NOMO-1 (cell line): ENCODE measurements at regions not wholly inside any gene's neighbourhood (a gene's known extent, or its start where the extent isn't known, plus 50 kb on each side); places are given as distances from the start of the nearest gene placed in this dataset.
"Not testable (repeated sequence)": the region's sequence is repeated elsewhere in the genome, so short reads cannot be mapped to it uniquely, and the experiment has no call there.

Experiments used
- DNase-seq, 2 experiments: peaks; one replicate each; lab custom pipeline; 2025; ENCODE audit not compliant: unreplicated experiment in 2 of 2; lab: John Stamatoyannopoulos, UW

DNA sequence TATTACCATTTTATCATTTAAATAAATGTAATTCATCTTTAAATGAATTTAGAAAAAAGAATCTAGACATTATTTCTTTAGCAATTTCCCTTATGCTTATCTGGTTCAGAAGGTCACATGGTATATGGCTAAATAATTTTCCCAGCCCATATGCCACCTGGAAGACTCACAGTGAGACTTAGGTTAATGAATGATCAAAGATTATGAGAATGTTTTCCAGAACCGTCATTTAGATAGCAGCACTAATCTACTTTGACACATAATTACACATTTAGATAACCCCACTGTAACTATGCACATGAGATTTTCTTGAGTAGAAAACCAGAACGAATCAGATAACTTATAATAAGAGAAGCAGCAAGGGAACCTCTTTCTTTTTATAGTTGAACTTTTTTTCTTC lies 124.9 kb upstream of the CCDC180 start:
- not testable (repeated sequence) for DNase-seq

DNA sequence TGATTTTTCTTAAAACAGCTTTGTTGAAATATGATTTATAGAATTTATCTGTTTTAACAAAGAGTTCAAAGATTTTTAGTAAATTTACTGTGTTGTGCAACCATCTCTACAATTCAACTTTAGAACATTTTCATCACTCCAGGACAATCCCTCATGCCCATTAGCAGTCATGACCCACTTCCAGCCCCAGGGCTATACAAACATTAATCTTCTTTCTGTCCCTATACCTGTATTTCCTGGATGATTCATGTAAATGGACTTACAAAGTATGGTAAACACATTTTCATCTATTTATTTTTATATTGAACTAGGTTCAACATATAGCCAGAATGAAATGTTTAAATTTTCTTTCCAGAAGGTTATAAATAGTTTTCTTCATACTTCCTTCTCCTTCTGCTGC lies 127.8 kb upstream of the CCDC180 start:
- no peak for DNase-seq

DNA sequence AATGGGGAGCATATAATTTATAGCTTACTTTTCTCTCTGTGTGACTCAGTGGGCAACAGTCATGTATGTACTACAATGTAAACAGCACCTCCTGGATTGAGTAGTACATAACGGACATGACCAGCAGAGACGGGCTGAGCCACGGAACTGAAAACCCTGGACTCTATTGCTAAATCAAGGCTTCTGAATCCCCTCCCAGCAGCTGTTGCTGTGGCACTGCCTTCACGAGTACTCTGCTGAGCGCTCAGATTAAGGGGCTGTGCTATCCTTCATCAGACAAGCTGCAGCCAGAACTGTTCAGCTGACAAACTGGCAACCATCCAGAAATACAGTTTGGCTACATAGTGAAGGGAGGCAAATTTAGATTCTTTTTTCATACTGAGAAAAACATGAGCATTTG lies 131.3 kb upstream of the CCDC180 start:
- DNase-seq, result no peak

DNA sequence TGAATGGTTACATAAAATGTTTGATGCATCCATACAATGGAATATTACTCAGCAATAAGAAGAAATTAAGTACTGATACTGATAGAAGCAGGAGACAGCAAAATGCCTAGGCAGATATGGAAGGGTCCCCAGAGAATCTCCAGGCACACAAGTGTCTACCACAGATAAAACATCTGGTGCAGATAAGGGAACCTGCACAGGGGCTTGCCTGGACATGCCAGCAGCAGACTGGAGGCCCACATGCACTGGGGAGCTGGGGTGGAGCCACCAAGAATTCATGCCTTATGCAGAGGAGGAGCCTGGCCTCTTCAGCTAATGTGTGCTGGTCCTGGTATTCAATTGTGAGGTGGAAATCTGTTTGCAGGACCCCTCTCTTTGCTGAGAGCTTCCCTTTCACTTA lies 129.2 kb upstream of the CTSV start:
- not testable (repeated sequence) for DNase-seq

DNA sequence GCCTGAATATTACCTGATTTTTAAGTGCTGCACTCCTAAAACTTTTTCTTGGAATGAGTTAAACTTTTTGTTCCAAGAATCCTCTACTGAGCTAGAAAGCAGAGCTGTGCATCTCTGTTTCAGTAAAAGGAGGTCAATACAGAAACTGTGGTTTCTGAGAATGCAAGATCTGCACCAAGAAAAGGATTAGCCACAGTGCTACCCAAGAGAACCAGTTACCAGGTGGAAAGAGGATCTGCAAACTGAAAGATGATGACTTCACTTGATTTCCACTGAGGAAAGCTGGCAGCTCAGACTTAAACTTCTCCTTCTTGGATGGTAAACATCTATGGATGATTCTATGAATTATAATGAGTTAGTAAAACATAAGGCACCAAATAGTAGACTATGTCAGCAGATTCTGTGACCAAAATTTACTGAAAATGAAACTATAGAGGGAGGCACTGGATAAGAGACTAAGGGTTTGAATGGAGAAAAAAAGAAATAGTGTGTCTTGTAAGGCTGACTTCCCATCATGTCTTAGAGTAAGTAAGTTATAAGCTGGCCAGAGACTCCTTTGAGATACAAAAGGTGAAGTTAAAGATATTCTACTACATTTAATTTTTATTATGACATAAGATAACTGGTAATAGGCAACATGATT lies 127.7 kb upstream of the CTSV start:
- not testable (repeated sequence) for DNase-seq

DNA sequence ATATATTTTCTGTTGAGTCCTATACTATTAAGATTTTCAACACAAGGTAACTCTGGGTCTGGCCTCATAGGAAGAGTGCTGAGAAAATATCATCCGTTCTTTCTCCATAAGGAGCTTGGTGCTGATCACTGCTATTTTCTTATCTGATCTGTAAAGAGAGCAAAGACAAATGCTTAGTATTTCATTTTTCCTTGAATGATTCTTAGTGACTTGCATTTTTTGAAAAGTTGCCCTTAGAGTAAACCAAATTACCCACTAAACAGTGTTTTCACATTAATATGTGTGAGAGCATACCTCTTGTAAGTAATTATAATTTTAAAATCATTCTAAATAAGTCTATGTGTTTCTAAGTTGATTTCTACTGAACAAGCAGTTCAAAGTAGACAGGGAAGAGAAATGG lies 121.3 kb upstream of the CTSV start:
- no peak for DNase-seq

DNA sequence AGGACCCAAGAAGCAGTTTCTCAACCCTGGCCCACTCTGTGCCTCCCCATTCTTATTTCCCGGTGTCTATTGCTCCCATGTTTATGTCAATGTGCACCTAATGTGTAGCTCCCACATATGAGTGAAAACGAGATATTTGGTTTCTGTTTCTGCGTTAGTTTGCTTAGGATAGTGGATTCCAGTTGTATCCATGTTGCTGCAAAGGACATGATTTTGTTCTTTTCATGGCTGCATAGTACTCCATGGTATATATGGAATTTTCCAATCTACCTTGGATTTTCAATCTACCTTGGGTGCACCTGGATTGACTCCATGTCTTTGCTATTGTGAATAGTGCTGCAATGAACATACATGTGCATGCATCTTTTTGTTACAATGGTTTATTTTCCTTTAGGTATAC lies 119.8 kb upstream of the CTSV start:
- DNase-seq, result not testable (repeated sequence)

DNA sequence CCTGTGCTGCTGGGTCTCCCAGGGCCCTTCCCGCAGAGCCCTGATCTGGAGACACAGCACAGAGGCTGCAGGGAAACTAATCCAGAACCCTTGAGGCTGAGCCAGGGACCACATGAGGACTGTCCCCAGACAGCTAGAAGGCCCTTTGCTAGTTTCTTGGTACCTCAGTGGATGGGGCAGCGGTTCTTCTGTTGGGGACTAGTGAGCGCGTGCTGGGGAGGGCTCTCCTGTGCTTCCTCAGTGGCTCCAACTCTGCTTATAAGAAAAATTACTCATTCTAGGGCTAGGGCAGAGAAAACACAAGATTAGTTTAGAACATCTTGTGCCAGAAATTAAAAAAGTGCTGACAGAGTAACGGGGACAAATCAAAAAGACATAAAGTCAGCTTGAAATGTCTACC lies 116.5 kb upstream of the CTSV start:
- not testable (repeated sequence) for DNase-seq

DNA sequence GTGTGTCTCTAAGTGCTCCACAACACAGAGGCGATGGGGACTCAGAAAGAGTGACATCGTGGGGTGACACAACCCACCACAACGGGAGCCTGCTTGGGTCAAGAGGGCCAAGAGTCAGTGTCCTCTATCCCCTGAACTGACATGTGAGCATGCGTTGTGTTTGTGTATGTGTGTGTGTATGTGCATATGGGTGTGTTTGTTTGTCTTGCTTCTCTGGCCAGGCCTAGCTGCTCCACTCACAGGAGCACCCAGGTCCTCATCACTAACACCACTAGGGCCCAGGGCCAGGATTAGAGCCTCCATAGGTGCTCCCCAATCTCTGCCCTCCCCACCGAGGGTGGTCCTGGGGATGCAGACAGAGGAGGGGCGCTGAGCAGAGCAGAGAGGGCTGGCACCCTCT lies 115.0 kb upstream of the CTSV start:
- no peak for DNase-seq

DNA sequence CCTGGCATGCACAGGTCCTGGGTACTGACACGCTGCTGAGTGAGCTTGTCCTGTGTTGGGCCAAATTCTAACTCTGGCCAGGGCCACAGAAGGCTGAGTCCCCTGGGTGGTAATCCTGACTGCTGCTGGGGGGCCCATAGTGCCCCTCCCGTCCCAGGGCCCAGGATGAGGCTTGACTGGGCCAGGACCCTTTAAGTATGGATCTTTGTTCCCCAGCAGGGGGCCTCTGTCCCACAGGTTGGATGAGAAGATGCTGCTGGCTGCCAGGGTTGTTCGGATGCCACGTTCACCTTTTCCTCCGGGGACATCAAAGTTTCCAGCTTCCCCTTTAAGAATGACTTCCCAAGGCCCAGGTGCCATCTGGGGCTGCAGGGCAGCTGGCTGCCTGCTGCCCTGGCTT lies 114.2 kb upstream of the CTSV start:
- DNase-seq, result not testable (repeated sequence)

DNA sequence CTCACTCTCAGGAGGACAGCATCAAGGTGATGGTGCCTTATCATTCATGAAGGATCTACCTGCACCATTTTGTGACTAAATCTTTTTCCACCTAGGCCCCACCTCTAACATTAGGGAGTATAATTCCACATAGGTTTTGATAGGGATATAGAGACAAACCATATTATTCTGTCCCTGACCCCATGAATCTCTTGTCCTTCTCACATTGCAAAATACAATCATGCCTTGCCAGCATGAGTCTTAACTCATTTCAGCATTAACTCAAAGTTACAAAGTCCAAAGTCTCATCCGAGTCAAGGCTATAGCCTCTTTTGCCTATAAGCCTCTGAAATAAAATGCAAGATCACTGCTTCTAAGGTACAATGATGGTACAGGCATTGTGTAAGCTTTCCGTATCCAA lies 111.5 kb upstream of the CTSV start:
- DNase-seq, result not testable (repeated sequence)

DNA sequence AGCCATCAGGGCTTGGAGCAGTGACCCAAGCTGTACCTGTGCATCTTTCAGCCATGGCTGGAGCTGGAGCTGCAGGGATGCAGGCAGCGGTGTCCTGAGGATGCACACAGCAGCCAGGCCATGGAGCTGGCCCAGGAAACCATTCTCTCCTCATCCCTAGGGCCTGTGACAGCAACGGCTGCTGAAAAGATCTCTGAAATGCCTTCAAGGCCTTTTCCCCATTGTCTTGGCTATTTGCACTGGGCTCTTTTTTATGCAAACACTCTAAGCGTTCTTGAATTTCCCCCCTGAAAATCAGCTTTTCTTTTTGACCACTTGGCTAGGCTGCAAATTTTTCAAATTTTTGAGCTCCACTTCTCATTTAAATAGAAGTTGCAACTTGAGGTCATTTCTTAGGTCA lies 109.5 kb upstream of the CTSV start:
- not testable (repeated sequence) for DNase-seq

DNA sequence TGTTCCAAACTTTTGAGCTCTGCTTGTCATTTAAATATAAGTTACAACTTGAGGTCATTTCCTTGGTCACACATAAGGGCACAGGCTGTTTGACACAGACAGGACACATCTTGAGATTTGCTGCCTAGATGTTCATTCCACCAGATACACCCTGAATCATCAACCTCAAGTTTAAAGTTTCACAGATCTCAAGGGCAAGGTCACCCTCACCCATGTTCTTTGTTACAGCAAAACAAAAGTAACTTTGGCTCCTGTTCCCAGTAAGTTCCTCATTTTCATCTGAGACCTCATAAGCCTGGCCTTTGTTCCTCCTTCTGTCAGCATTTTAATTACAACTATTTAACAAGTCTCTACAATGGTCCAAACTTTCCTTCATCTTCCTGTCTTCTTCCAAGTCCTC lies 106.7 kb upstream of the CTSV start:
- DNase-seq, result peak; percentile 34 to 75

DNA sequence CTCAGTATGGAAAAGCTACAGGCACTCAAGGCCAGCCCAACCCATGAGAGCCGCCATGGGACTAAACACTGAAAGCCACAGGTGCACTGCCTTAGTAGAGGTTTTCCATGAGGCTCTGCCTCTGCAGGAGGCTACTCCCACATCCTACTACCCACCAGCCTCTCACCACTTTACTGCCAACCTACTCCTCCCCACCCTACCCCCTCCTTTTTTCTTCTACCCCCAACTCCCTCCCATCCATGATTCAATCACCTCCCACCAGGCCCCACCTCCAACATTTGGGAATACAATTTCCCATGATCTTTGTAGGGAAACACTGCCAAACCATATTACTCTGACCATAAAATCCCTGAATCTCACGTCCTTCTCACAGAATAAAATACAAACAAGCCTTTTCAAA lies 101.6 kb upstream of the CTSV start:
- DNase-seq, result no peak

DNA sequence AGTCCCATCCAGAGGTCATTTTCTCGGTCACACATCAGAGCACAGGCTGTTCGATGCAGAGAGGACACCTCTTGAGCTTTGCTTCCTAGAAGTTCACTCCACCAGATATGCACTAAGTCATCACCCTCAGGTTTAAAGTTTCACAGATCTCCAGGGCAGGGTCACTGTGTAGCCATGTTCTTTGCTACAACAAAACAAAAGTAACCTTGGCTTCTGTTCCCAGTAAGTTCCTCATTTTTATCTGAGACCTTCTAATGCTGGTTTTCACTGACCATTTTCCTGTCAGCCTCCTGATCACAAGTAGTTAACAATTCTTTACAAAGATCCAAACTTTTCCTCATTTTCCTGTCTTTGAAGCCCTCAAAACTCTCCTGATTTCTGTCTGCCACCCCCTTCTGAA lies 97.5 kb upstream of the CTSV start:
- no peak for DNase-seq

DNA sequence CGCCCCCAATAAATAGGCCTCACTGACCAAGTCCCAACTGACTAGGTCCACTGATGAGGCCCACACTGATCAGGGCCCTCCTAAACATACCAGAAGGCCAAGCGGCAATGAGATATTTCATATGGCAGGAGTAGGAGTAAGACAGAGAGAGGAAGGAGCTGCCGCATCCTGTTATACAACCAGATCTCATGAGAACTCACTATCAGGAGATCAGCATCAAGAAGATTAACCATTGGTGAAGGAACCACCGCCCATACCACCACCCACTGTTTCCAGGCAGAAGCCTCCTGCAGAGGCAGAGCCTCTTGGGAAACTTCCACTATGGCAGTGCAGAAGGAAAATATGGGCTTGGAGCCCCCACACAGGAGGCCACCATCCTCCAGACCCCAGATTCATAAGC lies 95.0 kb upstream of the CTSV start:
- DNase-seq, result not testable (repeated sequence)

DNA sequence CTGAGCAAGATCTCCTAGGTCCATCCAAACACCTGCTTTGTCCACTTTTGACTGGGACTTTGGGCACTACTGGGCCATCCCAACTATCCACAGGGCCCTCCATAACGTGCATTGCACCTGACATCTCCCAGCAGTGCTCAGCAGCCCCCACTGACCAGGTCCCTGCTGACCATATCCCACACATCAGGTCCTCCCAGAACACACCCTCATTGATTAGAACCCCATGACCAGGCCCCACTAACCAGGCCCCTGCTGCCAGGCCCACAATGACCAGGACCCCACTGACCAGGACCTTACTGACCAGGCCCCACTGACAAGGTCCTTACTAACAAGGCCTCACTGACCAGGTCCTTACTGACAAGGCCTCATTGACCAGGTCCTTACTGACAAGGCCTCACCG lies 93.9 kb upstream of the CTSV start:
- no peak for DNase-seq

DNA sequence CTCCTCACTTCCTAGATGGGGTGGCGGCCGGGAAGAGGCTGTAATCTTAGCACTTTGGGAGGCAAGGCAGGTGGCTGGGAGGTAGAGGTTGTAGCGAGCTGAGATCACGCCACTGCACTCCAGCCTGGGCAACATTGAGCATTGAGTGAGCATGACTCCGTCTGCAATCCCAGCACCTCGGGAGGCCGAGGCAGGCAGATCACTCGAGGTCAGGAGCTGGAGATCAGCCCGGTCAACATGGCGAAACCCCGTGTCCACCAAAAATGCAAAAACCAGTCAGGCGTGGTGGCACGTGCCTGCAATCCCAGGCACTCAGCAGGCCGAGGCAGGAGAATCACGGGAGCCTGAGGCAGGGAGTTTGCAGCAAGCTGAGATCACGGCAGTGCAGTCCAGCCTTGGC lies 91.9 kb upstream of the CTSV start:
- DNase-seq, result not testable (repeated sequence)

DNA sequence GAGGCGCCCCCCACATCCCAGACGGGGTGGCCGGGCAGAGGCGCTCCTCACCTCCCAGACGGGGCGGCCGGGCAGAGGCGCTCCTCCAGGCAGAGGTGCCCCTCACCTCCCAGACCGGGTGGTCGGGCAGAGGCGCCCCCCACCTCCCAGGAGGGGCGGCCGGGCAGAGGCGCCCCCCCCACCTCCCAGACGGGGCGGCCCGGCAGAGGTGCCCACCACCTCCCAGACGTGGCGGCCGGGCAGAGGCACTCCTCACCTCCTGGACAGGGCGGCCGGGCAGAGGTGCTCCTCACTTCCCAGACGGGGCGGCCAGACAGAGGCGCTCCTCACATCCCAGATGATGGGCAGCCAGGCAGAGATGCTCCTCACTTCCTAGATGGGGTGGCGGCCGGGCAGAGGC lies 91.4 kb upstream of the CTSV start:
- DNase-seq, result not testable (repeated sequence)

DNA sequence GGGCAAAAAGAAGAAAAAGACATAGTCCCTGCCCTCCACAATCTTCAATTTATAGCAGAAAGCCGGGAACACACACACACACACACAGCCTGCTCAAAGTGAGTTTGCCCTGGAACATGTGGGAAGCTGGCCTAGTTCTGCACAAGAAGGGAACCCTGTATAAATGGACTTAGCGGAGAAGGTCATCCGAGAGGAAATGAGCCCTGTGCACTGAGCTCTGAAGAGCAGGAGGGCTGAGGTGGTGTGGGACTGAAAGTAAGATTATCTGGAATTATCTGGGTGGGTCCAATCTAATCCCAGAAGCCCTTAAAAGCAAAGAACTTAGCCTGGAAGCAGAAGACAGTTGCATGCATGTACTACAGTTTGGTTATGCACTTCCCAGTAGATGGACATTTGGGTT lies 90.0 kb upstream of the CTSV start:
- DNase-seq, result no peak

DNA sequence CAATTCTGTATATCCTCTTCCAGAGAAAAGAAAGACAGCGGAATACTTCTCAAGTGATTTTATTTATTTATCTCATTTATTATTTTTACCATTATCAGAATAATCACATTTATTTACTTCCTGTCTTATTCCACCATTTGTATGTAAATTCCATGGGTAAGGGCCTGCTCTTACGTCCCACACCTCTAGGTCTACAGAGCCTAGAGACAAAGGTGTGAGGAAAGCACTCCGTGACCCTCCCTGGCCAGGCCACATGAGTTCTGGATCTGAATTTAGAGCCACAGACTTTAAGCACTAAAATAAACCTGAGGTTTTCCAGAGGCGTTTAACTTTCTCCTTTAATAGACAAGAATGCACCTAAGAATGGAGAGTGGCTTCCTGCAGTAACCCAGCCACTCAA lies 85.3 kb upstream of the CTSV start:
- no peak for DNase-seq

DNA sequence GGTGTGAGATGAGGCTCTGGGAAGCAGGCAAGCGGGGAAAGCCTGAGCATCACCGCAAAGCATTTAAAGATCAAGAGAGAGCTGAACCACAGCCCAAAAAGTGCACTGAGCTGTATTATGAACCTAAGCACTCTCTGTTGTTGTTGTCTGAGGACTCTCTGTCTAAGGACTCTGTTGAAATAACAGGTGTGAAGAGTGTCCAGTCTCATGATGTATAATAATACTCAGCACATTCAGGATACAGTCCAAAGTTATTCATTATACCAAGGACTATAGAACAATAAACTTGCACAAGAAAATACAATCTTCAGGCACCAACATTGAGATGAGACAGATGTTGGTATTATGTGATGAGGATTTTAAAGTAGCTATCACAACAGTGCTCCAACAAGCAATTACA lies 71.8 kb upstream of the CTSV start:
- DNase-seq, result no peak

DNA sequence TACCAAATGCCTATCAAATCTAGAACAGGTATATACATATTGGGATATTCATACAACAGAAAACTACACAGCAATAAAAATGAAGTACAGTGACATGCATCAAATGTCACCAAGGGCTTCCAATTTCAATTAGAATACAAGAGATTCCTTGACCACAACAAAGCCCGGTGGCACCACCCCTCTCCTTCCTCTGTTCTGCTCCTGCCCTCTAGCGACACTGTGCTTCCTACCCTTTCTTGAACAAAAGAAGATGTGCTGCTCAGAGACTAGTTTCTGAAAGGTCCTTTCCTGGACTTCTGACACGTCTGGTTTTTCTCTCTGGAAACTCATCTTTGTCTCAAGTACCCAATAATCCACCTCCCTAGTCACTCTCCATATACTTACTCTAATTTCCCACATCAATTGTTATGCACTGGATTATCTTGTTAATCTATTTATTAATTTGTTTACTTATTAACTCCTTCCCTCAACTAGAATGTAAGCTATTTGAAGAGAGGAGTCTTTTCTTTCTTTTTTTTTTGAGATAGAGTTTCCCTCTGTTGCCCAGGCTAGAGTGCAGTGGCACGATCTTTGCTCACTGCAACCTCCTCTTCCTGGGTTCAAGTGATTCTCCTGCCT lies 70.4 kb upstream of the CTSV start:
- peak; percentile 39 to 58 for DNase-seq
